ENCODE measurements at regions not wholly inside any gene's neighbourhood (a gene's known extent, or its start where the extent isn't known, plus 50 kb on each side); places are given as distances from the start of the nearest gene placed in this dataset.
"Not testable (repeated sequence)": the region's sequence is repeated elsewhere in the genome, so short reads cannot be mapped to it uniquely, and the experiment has no call there.

DNA sequence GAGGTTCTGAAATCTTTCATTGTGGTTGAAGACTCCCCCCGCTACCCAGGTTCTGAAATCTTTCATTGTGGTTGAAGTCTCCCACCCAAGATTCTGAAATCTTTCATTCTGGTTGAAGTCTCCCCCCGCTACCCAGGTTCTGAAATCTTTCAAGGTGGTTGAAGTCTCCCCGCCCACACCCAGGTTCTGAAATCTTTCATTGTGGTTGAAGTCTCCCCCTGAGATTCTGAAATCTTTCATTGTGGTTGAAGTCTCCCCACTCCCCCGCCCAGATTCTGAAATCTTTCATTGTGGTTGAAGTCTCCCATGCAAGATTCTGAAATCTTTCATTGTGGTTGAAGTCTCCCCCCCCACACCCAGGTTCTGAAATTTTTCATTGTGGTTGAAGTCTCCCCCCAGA is 916.6 kb downstream of the BRD1 start:
- DNase-seq = not testable (repeated sequence)

DNA sequence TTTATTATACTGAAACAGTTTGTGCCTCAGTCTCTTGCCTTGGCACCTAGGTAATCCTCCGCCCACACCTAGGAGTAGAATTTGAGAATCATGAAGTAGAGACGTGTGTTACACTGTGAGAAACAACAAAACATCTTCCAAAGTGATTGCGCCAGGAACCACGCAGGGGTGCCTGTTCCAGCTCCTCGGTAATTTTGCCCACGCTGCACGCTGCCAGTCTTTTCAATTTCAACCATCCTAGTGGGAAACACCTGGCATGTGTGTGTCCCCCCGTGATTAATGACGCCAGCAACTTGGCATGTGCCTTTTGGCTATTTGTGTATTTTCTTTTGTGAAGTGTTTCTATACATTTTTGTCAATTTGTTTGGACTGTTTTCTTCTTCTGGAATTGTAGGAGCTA is 919.1 kb downstream of the BRD1 start:
- no peak for DNase-seq

DNA sequence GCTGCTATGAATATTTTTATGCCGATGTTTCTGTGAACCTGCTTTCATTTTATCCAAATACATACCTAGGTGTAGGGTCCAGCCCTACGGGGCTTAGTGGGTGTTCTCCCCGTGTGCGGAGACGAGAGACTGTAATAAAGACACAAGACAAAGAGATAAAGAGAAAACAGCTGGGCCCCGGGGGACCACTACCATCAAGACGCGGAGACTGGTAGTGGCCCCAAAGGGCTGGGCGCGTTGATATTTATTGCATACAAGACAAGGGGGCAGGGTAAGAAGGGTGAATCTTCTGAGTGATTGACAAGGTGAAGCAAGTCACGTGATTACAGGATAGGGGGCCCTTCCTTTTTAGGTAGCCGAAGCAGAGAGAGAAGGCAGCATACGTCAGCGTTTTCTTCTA is 920.1 kb downstream of the BRD1 start:
- no peak for DNase-seq

DNA sequence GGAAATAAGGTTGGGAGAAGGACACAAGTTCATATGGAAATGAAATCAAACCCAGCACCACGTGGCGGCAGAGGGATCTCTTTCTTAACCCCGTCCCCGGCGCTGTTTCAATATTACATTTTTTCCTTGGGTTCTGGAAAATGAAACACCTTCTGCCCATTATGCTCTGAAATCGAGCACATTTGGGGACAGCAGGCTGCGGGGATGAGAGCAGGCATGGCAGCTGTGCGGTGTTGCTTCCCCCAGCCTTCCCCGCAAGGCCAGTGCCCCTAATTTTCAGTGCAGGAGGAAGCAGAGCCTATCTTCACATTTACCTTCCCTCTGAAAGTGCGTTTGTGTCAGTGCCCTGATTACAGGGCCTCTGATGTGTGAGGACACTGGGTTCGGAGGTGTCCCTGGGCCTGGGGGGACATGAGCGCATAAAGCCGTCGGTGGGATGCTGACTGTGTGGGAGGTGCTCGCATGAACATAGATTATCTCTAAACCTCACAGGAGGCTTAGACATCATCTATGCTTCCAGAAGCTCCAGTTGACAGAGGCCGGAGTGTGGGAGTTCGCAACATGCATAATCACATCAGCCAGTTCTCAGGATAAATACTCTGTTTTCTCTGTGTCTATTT is 921.3 kb downstream of the BRD1 start:
- DNase-seq = no peak

DNA sequence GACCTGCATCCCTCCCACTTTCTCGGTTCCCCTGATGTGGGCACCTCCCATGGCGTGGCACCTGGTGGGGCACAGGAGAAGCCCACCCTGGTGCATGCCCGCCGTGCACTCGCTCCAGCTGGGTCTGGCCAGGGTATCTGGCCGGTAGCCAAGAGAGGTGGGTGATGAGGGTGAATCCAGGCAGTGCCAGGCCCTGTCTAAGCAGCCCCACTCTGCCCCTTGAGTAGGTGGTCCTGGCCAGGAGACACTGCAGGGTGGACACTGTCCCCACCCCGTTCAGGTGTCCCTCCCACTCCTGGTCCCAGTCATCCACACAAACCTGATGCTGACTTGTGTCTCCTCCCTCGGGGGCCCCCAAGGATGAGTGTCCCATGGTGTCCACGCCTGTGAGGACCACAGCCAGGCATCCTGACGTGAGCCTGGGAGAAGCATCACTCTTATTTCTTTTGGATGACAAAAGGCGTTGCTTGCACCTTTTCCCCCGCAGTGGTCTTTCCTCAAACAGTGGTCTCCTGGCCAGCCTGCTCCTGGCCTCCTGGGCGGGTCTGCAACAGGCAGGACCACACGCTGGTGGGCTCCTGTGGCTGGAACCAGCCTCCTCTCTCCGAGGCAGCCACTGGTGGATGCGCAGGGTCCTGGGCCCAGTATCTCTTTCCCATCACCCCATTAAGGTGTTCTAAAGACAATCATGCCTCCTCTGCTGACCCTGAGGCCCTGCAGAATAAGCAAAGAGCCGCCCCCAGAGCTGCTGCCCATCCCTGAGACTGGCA is 922.3 kb downstream of the BRD1 start:
- no peak for DNase-seq

DNA sequence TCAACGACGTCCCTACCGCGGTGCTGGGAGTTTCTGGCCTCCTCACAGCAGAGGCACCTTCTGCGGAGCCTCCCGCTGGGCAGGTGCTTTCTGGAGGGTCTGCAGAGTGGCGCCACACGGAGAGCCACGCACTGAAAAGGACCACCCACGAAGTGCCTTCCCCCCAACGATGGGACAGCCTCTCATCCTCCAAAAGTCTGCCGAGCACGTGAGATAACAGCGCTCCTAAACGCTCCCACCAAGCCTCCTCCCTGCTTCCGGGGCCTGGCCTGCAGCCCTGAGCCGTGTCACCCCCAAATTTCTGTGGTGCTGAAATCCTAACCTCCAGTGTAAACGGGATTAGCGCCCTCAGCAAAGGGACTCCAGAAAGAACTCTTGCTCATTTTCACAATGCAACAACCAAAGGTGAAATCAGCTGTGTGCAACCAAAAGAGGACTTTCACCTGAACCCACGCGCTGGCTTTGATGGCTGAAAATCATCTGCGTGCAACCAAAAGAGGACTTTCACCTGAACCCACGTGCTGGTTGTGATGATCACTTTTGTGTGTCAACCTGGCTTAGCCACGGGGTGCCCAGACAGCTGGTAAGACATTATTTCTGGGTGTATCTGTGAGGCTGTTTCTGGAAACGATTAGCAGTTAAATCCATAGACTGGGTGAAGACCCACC is 924.6 kb downstream of the BRD1 start:
- no peak for DNase-seq

DNA sequence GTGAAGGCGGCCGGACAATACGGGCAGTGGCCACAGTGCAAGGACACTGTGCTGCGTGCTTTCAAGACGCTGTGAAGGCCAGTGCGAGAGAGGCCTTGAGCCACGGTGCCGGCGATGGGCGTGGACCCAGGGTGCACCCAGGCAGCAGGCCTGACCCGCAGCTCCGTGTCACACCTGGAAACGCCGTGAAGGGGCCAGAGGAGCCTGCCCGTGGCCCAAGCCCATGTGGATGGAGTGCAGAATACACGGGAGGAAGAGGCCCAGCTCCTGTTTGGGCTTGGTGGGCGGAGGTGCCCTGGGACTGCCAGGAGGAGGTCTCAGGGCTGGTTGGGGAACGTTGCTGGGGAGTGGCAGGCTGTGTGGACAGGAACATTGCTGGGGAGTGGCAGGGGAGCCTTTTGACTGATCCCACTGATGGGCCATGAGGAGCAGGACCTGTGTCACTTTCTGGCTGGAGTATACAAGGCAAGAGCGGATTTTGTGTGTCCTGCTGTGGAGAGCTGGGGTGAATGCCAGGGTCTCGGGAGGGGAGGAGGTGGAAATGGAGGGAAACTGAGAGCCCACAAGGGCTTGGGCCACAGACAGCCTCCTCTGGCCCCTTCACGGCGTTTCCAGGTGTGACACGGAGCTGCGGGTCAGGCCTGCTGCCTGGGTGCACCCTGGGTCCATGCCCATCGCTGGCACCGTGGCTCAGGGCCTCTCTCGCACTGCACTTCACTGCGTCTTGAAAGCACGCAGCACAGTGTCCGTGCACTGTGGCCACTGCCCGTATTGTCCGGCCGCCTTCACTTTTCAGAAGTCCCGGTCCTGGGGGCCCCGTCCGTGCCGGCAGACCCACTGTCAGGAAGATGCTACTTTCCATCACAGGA is 925.4 kb downstream of the BRD1 start:
- no peak for DNase-seq

DNA sequence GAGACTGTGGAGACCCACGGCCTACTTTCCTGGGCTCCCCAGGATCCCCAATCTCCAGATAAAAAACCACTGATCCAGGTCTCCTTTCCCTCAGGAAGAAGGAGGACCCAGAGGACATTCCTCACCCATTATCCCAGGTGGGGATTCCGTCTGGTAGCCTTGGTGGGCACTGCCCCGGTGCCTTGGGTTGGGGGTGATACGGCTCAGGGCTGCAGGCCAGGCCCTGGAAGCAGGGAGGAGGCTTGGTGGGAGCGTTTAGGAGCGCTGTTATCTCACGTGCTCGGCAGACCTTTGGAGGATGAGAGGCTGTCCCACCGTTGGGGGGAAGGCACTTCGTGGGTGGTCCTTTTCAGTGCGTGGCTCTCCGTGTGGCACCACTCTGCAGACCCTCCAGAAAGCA is 926.3 kb downstream of the BRD1 start:
- no peak for DNase-seq

DNA sequence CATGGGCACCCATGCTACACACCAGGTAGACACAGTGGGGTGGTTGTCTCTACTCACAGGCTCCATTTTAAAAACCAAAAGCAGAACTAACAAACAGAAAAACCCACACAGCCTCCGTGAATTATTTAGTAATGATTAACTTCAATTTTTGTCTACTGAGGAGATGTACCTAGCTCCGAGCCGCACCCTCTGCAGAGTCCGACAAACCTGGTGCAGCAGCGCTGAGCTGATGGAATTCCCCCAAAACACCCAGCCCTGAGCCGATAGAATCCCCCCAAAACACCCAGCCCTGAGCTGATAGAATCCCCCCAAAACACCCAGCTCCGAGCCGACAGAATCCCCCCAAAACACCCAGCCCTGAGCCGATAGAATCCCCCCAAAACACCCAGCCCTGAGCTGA is 927.0 kb downstream of the BRD1 start:
- no peak for DNase-seq

DNA sequence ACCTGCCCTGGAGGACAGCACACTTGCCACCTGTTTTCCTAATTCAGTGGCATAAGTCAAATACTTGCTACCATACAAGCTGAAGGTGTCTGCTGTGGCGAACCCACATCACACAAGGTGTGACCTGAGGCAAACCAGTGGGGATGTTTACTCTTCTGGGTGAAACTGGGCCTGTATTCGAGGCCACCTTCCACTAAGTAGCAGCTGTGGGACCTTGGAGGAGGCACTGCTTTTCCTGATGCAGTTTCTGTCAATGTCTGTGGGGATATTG is 927.4 kb downstream of the BRD1 start:
- no peak for DNase-seq

DNA sequence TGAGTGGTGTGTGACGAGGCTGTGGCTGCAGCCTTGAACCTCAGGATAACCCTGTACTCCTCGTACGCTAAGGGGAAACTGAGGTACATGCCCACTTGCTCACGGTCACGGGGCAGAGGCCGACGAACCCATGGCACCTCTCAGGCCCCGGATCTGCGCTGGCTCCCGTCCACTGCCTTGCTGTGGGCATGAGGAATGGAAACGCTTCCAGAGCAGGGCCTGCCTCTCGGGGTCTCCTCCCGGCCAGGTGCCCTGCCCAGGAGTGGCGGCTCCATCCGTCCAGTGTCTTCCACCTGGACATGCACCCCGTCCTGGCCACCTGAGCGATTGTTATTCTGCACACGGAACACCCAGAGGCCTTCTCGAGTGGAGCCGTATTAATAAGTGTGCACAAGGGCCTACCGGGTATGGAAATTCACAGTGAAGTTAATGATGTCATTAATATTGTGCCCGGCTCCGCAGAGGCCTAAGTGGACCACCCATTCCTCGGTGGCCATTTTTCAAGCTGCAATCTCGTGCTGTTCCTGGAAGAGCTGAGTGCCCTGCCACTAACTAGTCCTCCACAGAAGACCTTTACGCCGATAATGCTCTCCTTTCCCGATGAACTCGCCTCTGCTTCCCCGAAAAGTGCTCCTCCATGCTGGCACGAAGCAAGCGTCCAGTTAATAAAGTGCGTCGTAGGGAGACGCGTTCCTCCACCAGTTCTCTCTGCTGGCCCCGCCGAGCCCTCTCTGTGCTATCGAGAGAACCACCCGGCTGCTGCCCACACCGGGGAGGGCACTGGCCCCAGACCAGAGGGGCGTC is 927.9 kb downstream of the BRD1 start:
- no peak for DNase-seq

DNA sequence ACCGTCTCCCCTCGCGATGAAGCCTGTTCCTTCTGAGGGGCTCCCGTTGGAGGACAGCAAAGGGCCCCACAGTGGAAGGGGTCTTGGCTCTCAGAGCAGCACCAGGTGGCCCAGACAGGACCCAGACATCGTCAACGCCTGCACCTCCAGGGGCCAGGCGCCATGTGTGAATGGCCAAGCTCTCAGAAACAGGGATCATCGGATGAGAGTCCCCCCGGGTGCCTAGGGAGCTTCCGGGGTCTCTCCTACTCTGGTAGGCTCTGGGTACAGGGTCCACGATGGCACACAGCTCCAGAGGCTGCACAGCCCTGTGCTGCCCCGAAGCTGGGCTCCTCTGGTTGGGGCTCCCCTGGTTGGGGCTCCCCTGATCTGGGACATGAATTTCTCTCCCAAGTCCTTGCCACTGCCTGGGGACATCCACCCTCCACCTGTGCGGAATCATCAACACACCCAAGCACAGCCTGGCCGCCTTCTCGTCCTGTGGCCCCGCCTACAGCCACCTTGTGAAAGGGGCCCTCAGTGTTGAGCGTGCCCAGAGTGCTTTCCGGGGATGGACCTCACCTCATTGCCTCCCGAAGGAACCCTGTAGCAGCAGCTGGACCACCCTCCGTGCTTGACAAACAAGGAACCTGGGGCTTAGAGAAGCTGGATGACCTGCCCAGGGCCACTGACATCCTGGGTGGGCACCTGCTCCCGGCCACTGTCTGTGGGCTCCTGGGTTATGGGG is 929.0 kb downstream of the BRD1 start:
- DNase-seq = no peak

DNA sequence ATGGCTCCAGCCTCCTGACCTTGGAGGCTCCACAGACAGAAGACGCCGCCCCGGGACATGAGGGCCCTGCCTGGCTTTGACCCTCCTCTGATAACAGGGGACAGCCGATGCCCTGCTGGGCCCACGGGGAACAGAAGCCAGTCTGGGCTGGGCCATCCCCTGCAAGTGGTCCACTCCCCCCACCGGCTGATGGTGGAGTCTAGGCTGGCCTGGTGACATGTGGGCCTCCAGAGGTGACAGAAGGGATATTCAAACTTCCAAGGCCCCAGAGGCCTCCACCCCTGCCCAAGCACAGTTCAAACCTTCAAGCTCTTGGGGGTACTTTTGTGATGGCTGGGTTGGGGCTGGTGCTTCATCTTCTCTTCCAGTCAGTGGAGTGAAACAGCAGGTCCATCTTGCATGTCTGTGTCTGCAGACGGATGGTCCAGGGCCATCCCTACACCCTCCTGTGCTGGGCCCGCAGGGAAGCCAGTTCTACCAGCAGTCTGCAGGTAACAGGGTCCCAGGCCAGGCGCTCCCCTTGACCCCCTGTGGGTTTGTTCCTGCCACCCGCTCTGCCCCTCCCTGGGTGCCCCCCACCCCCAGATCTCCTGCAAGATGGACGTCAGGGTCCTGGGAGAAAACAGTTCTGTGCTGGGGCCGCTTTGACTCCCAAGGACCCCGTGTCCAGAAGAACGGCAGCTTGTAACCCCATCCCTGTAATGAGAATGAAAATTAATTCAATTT is 929.9 kb downstream of the BRD1 start:
- no peak for DNase-seq

DNA sequence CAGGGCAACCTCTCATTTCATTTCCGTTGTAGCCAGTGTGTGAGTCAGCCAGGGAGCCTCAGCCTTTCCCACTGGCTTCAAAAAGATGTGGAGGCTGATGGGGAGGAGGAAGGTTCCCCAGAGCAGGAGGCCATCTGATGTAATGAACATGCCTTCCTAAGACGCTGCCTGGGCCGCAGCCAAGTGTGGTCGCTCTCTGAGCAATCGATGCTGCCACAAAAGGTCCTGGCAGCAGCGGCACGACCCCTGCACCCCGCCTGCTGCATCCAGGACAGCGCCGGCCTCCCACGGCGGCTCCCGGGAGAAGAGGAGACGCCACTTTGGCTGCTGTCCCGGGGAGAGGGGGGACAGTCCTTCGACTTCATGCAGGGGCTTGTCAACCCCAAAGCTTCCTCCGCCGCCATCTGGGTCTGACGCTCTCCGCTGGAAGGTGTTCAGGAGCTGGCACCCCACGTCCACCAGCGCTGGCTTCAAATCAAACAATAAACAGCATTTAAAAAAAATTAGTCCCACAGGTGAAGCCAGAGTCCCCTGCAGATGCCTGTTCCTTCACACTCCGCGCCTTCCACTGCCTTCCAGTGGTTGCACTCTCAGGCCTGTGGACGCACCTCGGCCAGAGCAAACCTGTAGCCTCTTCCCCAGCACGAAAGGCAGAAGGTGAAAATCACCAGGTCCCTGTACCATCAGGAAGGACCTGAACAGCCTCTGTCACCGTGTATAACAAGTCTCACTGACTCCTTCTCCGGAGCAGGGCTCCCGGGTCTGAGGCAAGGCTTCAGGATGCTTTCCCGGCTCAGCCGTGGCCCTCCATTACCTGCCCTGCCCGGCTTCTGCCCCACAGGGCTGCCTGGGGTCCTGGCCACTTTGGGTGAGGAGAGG is 930.7 kb downstream of the BRD1 start:
- no peak for DNase-seq

DNA sequence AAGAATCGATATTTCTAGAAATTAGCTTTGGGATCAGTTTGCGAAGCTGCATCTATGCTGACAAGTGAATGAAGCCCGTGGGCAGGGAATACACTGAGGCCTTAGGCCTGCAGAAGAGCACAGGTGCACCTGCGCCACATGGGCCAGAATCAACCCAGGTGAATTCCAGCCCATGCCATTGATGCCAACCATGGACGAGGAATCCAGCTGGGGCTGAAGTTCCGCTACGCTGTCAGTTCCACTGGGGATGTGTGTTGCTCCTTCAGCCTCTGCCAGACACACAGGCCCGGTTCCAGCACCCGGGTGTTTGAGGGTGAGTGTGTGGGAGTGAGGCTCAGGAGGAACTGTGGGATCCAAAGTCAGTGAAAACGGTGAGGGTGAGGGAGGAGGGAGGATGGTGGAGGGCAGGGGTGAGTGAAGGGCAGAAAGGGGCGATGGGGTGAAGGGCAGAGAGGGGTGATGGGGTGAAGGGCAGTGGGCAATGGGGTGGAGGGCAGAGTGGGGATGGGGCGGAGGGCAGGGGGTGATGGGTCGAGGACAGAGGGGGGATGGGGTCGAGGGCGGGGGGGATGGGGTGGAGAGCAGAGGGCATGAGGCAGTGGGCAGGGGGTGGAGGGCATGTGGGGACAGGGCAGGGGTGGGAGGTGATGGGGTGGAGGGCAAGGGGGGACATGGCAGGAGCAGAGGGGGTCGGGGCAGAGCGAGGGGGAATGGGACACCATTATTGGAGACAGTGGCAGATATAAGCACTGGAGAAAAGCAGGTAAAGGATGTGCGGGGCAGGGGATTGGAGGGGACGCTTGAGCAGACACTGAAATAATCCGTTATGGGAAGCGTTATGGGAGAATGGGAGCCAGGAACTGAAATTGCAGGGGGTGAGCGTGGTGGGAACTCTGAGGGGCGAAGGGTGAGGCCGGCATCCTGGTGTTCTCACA is 931.6 kb downstream of the BRD1 start:
- DNase-seq = no peak

DNA sequence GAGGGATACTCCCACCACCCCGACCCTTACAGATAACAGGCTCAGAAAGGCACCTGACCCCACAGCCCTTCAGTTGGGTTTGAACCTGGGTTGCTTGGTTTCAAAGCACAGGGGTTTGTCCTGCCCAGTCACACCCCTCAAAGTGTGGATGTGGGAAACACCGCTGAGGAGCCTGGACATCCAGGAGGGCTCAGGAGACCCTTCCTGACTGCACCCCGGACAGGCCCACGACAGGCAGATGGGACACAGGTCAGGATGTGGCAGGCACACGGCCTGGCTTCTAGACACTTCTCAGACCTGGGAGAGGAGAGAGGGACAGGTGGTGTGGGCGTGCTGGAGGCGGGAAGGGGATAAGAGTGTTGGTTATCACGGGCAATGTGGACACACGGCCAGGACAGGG is 932.3 kb downstream of the BRD1 start:
- DNase-seq = no peak

DNA sequence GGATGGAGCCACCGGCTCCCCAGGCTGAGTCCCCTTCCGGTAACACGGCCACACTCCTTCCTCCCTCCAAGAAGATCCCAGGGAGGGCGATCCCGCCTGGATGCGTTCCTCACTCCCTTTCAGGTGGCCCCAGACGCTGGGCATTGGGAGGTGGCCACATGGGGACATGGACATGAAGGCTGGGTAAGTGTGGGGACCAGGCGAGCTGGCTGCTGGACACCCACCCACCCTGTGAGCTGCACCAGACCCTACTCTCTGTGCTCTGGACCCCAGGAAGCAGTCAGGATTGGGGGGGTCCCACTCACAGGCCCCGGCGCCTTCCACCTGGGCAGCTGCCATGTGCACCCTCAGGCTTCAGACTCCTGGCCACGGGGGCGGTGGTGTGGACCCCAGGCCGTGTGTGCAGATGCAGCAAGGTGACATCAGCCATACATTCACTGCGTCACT is 932.8 kb downstream of the BRD1 start:
- no peak for DNase-seq

DNA sequence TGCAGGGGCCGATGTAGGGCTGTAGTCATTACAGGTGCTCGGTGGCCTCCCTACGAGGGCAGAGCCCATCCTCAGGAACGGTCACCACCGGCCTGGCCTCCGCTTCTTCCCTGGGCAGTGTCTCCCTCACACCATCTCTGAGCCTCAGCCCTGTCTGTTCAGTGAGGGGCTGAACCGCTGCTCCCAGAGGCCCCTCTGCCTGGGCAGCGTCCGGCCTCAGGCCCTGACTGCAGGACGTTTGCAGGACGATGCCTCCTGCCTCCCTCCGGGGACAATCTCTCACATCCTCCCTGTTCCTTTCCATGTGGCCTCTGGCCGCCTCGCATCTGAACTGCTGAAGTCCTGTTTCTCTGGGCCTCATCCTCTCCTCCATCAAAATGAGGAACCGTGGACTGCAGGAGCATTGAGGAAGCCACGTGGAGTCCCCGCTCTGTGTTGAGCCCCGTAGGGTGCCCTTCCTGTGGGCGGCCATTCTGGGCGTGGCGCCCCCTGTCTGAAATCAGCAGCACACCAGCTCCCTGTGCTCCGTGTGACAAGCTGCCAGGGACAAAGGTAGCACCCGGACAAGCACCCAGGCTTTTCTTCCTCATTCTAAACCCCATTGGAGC is 933.5 kb downstream of the BRD1 start:
- no peak for DNase-seq
